Fibroblast of the aortic adventitia (primary cell): ENCODE measurements at regions not wholly inside any gene's neighbourhood (a gene's known extent, or its start where the extent isn't known, plus 50 kb on each side); places are given as distances from the start of the nearest gene placed in this dataset.
"Not testable (repeated sequence)": the region's sequence is repeated elsewhere in the genome, so short reads cannot be mapped to it uniquely, and the experiment has no call there.

Source experiments
- DNase-seq: peaks from one replicate; pipeline ENCODE4 v3.0.0-alpha.2; 2010; ENCODE audit warnings: low read depth
- H3K4me3 ChIP-seq: 2 replicates; pipeline ENCODE4 v1.5.1; 2011; ENCODE audit warnings: low read depth, mild to moderate bottlenecking, control low read depth, low read length, moderate library complexity
- CTCF ChIP-seq: IDR thresholded peaks from 2 replicates; pipeline ENCODE4 v1.5.1; 2011; ENCODE audit warnings: mild to moderate bottlenecking, low read length, control low read depth, inconsistent platforms; ENCODE audit not compliant: insufficient read depth

- no peak for DNase-seq
- no peak overlapping the region for H3K4me3 ChIP-seq
- no peak for TF ChIP-seq CTCF
Observed at GRCh38 chr4:32917586-32917985, 2197.4 kb downstream of the PCDH7 start.

- no peak overlapping the region for H3K4me3 ChIP-seq
- DNase-seq, result no peak
Observed at GRCh38 chr4:32929796-32930699, 2209.9 kb downstream of the PCDH7 start.

GRCh38 chr4:32930700-32931099 lies 2210.5 kb downstream of the PCDH7 start:
- no peak for DNase-seq
- no peak overlapping the region for H3K4me3 ChIP-seq
- no peak for TF ChIP-seq CTCF

More at GRCh38 chr4:32929796-32930699, 2209.9 kb downstream of the PCDH7 start:
- no peak for TF ChIP-seq CTCF

- no peak for DNase-seq
- H3K4me3 ChIP-seq, result no peak overlapping the region
- no peak for TF ChIP-seq CTCF
Observed at GRCh38 chr4:32931475-32931874, 2211.3 kb downstream of the PCDH7 start.

- H3K4me3 ChIP-seq, result no peak overlapping the region
- TF ChIP-seq CTCF, result no peak
- DNase-seq, result no peak
Observed at GRCh38 chr4:32932156-32932555, 2212.0 kb downstream of the PCDH7 start.

GRCh38 chr4:32939222-32939621 lies 2219.1 kb downstream of the PCDH7 start:
- not testable (repeated sequence) for H3K4me3 ChIP-seq, DNase-seq

GRCh38 chr4:32950866-32951265 lies 2230.7 kb downstream of the PCDH7 start:
- no peak for DNase-seq
- no peak for TF ChIP-seq CTCF
- no peak overlapping the region for H3K4me3 ChIP-seq
